BLaER1 treated with 17β-estradiol and CSF1 and Interleukin-3, amounts not matched to agents 10 nM and 100 nM (cell line): ENCODE measurements at regions not wholly inside any gene's neighbourhood (a gene's known extent, or its start where the extent isn't known, plus 50 kb on each side); places are given as distances from the start of the nearest gene placed in this dataset.

Experiments used
- H3K27ac ChIP-seq, 11 experiments: shearing (Covaris generic); formaldehyde crosslinking; 2 replicates each; pipeline ENCODE4 v1.8.1; 2022
- H3K27me3 ChIP-seq, 11 experiments: shearing (Covaris generic); formaldehyde crosslinking; 2 replicates each; pipeline ENCODE4 v1.8.1; 2022
- H3K36me3 ChIP-seq, 11 experiments: shearing (Covaris generic); formaldehyde crosslinking; 2 replicates each; pipeline ENCODE4 v1.8.1; 2022
- H3K4me1 ChIP-seq, 10 experiments: shearing (Covaris generic); formaldehyde crosslinking; 2 replicates each; pipeline ENCODE4 v1.8.1; 2022
- H3K4me2 ChIP-seq, 11 experiments: shearing (Covaris generic); formaldehyde crosslinking; 2 replicates each; pipeline ENCODE4 v1.8.1; 2022
- H3K4me3 ChIP-seq, 10 experiments: shearing (Covaris generic); formaldehyde crosslinking; 2 replicates each; pipeline ENCODE4 v1.8.1; 2022
- H3K9ac ChIP-seq, 11 experiments: shearing (Covaris generic); formaldehyde crosslinking; 2 replicates each; pipeline ENCODE4 v1.8.1; 2022
- H3K9me3 ChIP-seq, 11 experiments: shearing (Covaris generic); formaldehyde crosslinking; replicated peaks in 1 of 11; 2 replicates each; pipeline ENCODE4 v1.8.1; 2022
- H4K20me1 ChIP-seq, 11 experiments: shearing (Covaris generic); formaldehyde crosslinking; 2 replicates each; pipeline ENCODE4 v1.8.1; 2022
- Cebpa-rat ChIP-seq, 11 experiments: shearing (Covaris generic); IDR thresholded peaks; 2 replicates each; pipeline ENCODE4 v1.8.1; 2022

- H3K27me3 ChIP-seq = peaks cover 0 to 25% (median 6%) of the 10 kb centered on the region in 11 experiments; a peak in 11 of 22 replicates
- H3K9ac ChIP-seq = peak overlapping the region in 9 of 11 experiments; percentile 49 to 64 (median 59); a peak in 8 of 22 replicates
- H3K27ac ChIP-seq = no peak overlapping the region
- TF ChIP-seq Cebpa-rat (IDR thresholded peaks at IDR 0.05) = no peak
- H3K4me2 ChIP-seq = peak overlapping the region; percentile 79 to 94 (median 91)
- H3K36me3 ChIP-seq = no peaks in the 10 kb centered on the region
- H3K4me3 ChIP-seq = peak overlapping the region; percentile 31 to 68 (median 53); a peak in 16 of 20 replicates
- H4K20me1 ChIP-seq = peaks cover 0 to 14% (median 0%) of the 10 kb centered on the region in 11 experiments; a peak in 1 of 22 replicates
- H3K4me1 ChIP-seq = peaks cover 0 to 40% (median 25%) of the 10 kb centered on the region in 10 experiments; a peak in 14 of 20 replicates
- H3K9me3 ChIP-seq = peaks cover 0 to 4% (median 0%) of the 10 kb centered on the region in 11 experiments; a peak in 1 of 22 replicates
These were observed 80.6 kb upstream of the NKD1 start for GRCh38 chr16:50467559-50467942.

GRCh38 chr16:50466170-50466569, 82.0 kb upstream of the NKD1 start:
- Histone ChIP-seq H4K20me1 (peaks cover 0 to 14% (median 0%) of the 10 kb centered on the region in 11 experiments; a peak in 1 of 22 replicates), H3K27me3 (peaks cover 0 to 25% (median 6%) of the 10 kb centered on the region in 11 experiments; a peak in 11 of 22 replicates), H3K36me3 (no peaks in the 10 kb centered on the region), H3K4me1 (peaks cover 0 to 54% (median 37%) of the 10 kb centered on the region in 10 experiments; a peak in 15 of 20 replicates), H3K27ac (no peak overlapping the region), H3K9ac (no peak overlapping the region), H3K9me3 (peaks cover 0 to 4% (median 0%) of the 10 kb centered on the region in 11 experiments; a peak in 1 of 22 replicates), H3K4me3 (no peak overlapping the region), H3K4me2 (no peak overlapping the region)
- TF ChIP-seq Cebpa-rat (IDR thresholded peaks at IDR 0.05) = no peak

- no peak for TF ChIP-seq Cebpa-rat (IDR thresholded peaks at IDR 0.05)
- Histone ChIP-seq H3K27ac (no peak overlapping the region), H3K9me3 (no peaks in the 10 kb centered on the region), H3K4me1 (peaks cover 0 to 51% (median 34%) of the 10 kb centered on the region in 10 experiments; a peak in 15 of 20 replicates), H3K27me3 (peaks cover 0 to 25% (median 6%) of the 10 kb centered on the region in 11 experiments; a peak in 11 of 22 replicates), H3K4me2 (no peak overlapping the region), H4K20me1 (peaks cover 0 to 14% (median 0%) of the 10 kb centered on the region in 11 experiments; a peak in 1 of 22 replicates), H3K4me3 (no peak overlapping the region), H3K9ac (no peak overlapping the region), H3K36me3 (no peaks in the 10 kb centered on the region)
These were observed 83.6 kb upstream of the NKD1 start for GRCh38 chr16:50464325-50465290.

- peaks cover 0 to 7% (median 0%) of the 10 kb centered on the region in 11 experiments; a peak in 1 of 22 replicates for H4K20me1 ChIP-seq
- H3K27me3 ChIP-seq = peaks cover 0 to 18% (median 6%) of the 10 kb centered on the region in 11 experiments; a peak in 11 of 22 replicates
- H3K4me2 ChIP-seq = peak overlapping the region in 5 of 11 experiments; percentile 39 to 73 (median 68); a peak in 6 of 22 replicates
- TF ChIP-seq Cebpa-rat (IDR thresholded peaks at IDR 0.05) = no peak
- H3K9ac ChIP-seq = no peak overlapping the region
- H3K9me3 ChIP-seq = no peaks in the 10 kb centered on the region
- no peak overlapping the region for H3K27ac ChIP-seq
- peaks cover 0 to 44% (median 32%) of the 10 kb centered on the region in 10 experiments; a peak in 15 of 20 replicates for H3K4me1 ChIP-seq
- no peaks in the 10 kb centered on the region for H3K36me3 ChIP-seq
- H3K4me3 ChIP-seq = no peak overlapping the region
These were observed 84.4 kb upstream of the NKD1 start for GRCh38 chr16:50463581-50464324.

- Histone ChIP-seq H3K27ac (no peak overlapping the region), H3K9me3 (no peaks in the 10 kb centered on the region), H3K4me1 (peaks cover 0 to 38% (median 27%) of the 10 kb centered on the region in 10 experiments; a peak in 17 of 20 replicates), H4K20me1 (0 out of 22 replicates have a peak, but pooled peaks cover 0 to 6% (median 0%) of the 10 kb centered on the region in 11 experiments), H3K36me3 (no peaks in the 10 kb centered on the region), H3K9ac (no peak overlapping the region; a peak in 2 of 22 replicates), H3K27me3 (peaks cover 0 to 11% (median 6%) of the 10 kb centered on the region in 11 experiments; a peak in 11 of 22 replicates), H3K4me2 (peak overlapping the region in 8 of 11 experiments; percentile 39 to 73 (median 64); a peak in 15 of 22 replicates), H3K4me3 (no peak overlapping the region)
- TF ChIP-seq Cebpa-rat (IDR thresholded peaks at IDR 0.05) = no peak
These were observed 85.2 kb upstream of the NKD1 start for GRCh38 chr16:50462793-50463507.

- Histone ChIP-seq H3K4me3 (no peak overlapping the region), H4K20me1 (0 out of 22 replicates have a peak, but pooled peaks cover 0 to 5% (median 0%) of the 10 kb centered on the region in 11 experiments), H3K4me1 (peaks cover 11 to 32% (median 23%) of the 10 kb centered on the region in 10 experiments), H3K9ac (no peak overlapping the region), H3K36me3 (no peaks in the 10 kb centered on the region), H3K27ac (no peak overlapping the region), H3K9me3 (no peaks in the 10 kb centered on the region), H3K27me3 (no peaks in the 10 kb centered on the region), H3K4me2 (peak overlapping the region in 9 of 11 experiments; percentile 21 to 73 (median 62); a peak in 15 of 22 replicates)
- TF ChIP-seq Cebpa-rat (IDR thresholded peaks at IDR 0.05) = no peak
These were observed 86.8 kb upstream of the NKD1 start for GRCh38 chr16:50461400-50461760.

- Histone ChIP-seq H3K27ac (no peak overlapping the region), H4K20me1 (no peaks in the 10 kb centered on the region)
These were observed 87.4 kb upstream of the NKD1 start for GRCh38 chr16:50460538-50461399.

More at GRCh38 chr16:50460538-50461399, 87.4 kb upstream of the NKD1 start:
- Histone ChIP-seq H3K4me2 (peak overlapping the region in 4 of 11 experiments; percentile 40 to 73 (median 68); a peak in 4 of 22 replicates), H3K4me3 (no peak overlapping the region), H3K27me3 (no peaks in the 10 kb centered on the region), H3K4me1 (peaks cover 13 to 32% (median 23%) of the 10 kb centered on the region in 10 experiments), H3K36me3 (no peaks in the 10 kb centered on the region), H3K9ac (no peak overlapping the region), H3K9me3 (no peaks in the 10 kb centered on the region)
- no peak for TF ChIP-seq Cebpa-rat (IDR thresholded peaks at IDR 0.05)
